ENCODE measurements at regions not wholly inside any gene's neighbourhood (a gene's known extent, or its start where the extent isn't known, plus 50 kb on each side); places are given as distances from the start of the nearest gene placed in this dataset.

DNA sequence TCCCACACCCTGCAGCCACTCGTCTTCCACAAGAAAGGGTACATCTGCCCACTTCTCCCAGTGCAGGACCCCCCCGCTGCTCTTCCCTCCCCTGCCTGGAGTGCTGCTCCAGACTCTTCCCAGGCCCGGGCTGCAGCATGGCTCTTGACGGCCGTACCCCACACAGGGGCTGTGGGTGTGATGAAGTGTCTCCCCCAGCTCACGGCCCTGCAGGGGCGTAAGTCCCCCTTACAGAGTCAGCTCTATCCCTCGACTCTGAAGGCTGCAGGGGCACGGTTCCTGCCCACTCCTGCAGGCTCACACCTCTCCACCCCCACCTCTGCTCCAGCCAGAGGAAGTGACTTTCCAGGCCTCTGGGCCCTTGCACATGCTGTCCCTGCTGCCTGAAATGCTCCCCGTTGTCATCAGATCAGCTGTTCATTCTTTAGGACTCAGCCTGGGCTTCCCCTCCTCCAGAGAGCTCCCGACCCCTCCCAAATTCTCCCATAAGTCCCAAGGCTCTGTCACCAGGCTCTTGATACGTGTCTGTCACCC, 180.6 kb upstream of the IER5L start:
- TF ChIP-seq, protein P1, sequence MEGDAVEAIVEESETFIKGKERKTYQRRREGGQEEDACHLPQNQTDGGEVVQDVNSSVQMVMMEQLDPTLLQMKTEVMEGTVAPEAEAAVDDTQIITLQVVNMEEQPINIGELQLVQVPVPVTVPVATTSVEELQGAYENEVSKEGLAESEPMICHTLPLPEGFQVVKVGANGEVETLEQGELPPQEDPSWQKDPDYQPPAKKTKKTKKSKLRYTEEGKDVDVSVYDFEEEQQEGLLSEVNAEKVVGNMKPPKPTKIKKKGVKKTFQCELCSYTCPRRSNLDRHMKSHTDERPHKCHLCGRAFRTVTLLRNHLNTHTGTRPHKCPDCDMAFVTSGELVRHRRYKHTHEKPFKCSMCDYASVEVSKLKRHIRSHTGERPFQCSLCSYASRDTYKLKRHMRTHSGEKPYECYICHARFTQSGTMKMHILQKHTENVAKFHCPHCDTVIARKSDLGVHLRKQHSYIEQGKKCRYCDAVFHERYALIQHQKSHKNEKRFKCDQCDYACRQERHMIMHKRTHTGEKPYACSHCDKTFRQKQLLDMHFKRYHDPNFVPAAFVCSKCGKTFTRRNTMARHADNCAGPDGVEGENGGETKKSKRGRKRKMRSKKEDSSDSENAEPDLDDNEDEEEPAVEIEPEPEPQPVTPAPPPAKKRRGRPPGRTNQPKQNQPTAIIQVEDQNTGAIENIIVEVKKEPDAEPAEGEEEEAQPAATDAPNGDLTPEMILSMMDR (conservative IDR thresholded peaks at IDR 0.05; ENCODE audit: low read depth): no peak
- DNase-seq (ENCODE audit: low spot score): no peak
- CTCF ChIA-PET: interaction anchor here (0.6 to 1.2 kb wide), 4 partner anchors 23 to 265 kb away, joined by 3 to 10 read pairs (median 3); no protein-coding TSS in a partner anchor
- no peak overlapping the region for H3K27ac ChIP-seq
- POLR2A ChIA-PET (ENCODE audit: low non-redundant PET): no interaction called here

DNA sequence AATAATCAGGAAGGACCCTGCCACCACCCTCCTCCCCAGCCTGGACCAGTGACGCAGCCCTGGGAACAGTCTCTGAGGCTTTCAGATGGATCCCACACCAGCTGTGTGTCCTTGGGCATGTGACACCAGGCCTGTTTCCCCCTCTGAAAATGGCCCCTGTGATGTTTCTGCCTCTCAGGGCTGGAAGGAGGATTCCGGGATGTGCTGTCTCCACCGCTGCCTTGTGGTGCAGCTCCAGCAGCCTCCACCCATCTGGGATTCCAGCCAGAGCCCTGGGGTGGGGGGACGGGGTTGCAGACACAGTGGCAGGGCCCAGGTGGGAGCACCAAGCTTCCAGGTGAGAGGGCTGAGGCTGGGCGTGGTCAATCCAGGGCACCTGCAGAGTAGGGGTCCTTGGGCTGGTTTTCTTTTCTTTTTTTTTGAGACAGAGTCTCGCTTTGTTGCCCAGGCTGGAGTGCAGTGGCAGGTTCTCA, 179.7 kb upstream of the IER5L start:
- ChIA-PET POLR2A (ENCODE audit: low non-redundant PET) (interaction anchor here (0.6 kb wide), 1 partner anchor 49 kb away, joined by 3 read pairs; no protein-coding TSS in a partner anchor), CTCF (interaction anchor here (0.6 to 0.9 kb wide), 2 partner anchors 126 to 151 kb away, joined by 3 read pairs; no protein-coding TSS in a partner anchor)
- TF ChIP-seq, protein P1 (conservative IDR thresholded peaks at IDR 0.05; ENCODE audit: low read depth): no peak
- no peak for DNase-seq (ENCODE audit: low spot score)
- no peak overlapping the region for H3K27ac ChIP-seq

DNA sequence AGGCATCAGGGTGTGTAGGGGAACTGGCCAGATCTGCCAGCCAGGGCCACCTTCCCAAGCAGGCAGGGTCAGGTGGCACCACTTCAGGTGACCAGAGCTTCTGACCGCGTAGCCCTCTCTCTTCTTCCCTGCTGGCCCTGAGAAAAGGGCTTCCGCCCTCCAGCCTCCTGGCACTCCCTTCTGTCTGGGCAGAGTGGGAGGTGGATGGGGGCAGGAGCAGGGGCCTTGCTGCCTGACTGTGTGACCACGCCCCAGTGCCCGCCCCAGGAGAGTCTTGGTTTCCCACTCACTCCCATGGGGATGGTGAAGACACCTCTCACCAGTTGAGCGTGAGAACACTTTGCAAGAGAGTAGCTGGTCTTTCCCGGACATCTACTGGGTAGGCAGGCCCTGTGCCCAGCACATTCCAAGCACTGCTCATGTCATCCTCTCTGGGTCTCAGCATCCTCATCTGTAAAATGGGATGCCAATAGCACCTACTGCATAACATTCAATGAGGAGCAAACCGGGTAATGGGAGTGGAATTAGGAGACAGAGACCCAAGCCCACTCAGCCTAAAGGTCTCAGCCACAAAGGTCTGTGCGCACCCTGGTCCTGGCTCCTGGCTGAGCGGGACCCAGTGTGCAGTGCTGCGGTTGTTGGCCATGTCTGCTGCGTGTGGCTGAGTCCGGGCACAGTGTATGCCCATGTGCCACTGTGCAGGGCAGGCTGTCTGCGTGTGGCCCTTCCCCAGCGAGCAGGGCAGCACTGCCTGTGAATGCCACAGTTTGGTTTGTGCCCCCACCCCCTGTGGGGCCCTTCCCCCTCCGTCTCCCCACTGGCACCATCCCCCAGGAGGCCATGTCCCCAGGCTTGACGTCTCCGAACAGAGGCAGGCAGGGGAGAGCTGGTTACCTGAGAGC, 179.1 kb upstream of the IER5L start:
- ChIA-PET CTCF (interaction anchor here (0.6 to 1.2 kb wide), 4 partner anchors 144 to 655 kb away, joined by 3 read pairs; partner anchors contain the start of gene PKN3), POLR2A (ENCODE audit: low non-redundant PET) (interaction anchor here (0.6 kb wide), 1 partner anchor 49 kb away, joined by 3 read pairs; no protein-coding TSS in a partner anchor)
- TF ChIP-seq, protein P1 (conservative IDR thresholded peaks at IDR 0.05; ENCODE audit: low read depth): no peak
- DNase-seq (ENCODE audit: low spot score): no peak
- no peak overlapping the region for H3K27ac ChIP-seq

DNA sequence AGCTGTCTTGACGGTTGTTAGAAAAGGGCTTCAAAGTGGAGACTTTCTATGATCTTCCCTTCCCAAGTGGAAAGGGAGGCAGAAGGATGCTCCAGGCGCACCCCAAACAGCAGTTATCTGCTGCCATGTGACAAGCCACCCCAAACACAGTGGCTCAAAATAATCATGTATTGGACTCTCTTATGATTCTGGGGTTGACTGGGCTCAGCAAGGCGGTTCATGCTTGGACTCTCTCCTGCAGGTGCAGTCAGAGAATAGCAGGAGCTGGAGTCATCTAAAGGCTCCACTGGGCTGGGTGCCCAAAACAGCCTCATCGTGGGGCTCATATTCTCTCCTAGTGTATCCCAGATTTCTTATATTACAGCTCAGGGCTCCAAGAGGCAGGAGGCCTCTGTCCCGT, 177.6 kb upstream of the IER5L start:
- ChIA-PET POLR2A (ENCODE audit: low non-redundant PET) (no interaction called here), CTCF (interaction anchor here (1.0 to 1.2 kb wide), 2 partner anchors 213 to 216 kb away, joined by 3 read pairs; no protein-coding TSS in a partner anchor)
- no peak for DNase-seq (ENCODE audit: low spot score)
- no peak overlapping the region for H3K27ac ChIP-seq
- TF ChIP-seq, protein P1 (conservative IDR thresholded peaks at IDR 0.05; ENCODE audit: low read depth): no peak

DNA sequence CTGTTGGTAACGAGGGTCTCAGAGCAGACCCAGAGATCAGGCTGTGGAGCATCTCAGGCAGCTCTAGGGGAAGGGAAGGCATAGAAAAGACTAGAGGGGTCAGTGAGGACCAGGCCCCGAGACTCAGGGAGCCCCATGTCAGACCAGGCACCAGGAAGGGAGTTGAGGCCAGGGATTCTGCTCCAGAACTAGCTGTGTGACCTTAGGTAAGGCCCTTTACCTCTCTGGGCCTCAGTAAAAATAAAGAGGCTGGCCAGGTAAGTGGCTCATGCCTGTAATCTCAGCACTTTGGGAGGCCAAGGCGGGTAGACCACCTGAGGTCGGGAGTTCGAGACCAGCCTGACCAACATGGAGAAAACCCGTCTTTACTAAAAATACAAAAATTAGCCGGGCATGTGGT, 176.4 kb upstream of the IER5L start:
- CTCF ChIA-PET: no interaction called here
- no peak overlapping the region for H3K27ac ChIP-seq
- TF ChIP-seq, protein P1 (conservative IDR thresholded peaks at IDR 0.05; ENCODE audit: low read depth): no peak
- POLR2A ChIA-PET (ENCODE audit: low non-redundant PET): no interaction called here
- no peak for DNase-seq (ENCODE audit: low spot score)

DNA sequence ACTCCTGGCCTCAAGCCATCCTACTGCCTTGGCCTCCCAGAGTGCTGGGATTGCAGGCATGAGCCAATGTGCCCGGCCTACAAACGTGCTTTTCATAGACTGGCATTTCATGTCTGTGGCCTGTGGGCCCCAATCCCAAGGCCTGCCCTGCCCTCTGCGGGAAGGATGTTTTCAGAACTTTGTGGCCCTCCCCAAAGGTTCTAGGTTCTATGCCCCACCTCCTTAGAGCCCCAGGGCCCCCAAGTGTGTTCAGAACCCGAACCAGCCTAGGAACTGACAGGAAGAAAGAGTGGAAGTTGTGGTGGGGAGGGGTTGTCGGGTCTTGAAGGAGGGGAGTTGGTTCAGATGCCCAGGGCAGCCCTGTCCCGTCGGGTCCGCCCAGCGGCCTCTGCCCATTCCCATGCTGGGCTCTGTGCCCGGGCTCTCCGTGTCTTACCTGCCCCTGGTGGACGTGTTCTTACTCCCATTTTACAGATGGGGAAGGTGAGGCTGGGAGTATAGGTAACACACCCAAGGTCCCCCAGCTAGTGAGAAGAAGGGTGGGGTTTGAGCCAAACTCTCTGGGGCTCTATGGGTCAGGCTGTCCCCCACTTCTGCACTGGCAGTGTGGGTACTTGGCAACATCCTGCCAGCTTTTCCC, 175.8 kb upstream of the IER5L start:
- peak overlapping the region; percentile 55 for H3K27ac ChIP-seq
- DNase-seq (ENCODE audit: low spot score): no peak
- TF ChIP-seq, protein P1 (conservative IDR thresholded peaks at IDR 0.05; ENCODE audit: low read depth): no peak
- ChIA-PET POLR2A (ENCODE audit: low non-redundant PET) (interaction anchor here (0.5 kb wide), 1 partner anchor 19 kb away, joined by 4 read pairs; no protein-coding TSS in a partner anchor), CTCF (interaction anchor here (1.4 kb wide), 1 partner anchor 8 kb away, joined by 5 read pairs; no protein-coding TSS in a partner anchor)
